ENCODE measurements at regions not wholly inside any gene's neighbourhood (a gene's known extent, or its start where the extent isn't known, plus 50 kb on each side); places are given as distances from the start of the nearest gene placed in this dataset.

DNA sequence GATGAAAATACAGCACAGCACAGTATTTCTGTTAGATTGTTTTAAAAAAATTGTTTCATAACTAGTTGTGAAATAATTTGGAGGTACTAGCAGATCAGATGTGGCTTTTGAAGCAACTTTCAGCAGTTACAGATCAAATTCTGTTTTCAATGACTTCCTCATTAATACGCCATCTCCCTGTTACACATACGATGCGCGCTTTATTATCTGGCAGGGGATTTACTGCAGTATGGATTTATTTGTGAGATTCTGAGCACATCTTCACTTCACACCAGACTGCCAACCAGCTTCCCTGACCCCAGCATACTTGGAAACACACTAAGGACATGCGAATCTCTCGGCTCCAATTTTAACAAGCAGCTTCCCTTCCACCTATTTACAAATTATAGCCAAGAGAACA is 235.5 kb upstream of the DIAPH2 start:
- no peak for TF ChIP-seq POLR2A (IDR thresholded peaks at IDR 0.05)
- TF ChIP-seq, protein P1, sequence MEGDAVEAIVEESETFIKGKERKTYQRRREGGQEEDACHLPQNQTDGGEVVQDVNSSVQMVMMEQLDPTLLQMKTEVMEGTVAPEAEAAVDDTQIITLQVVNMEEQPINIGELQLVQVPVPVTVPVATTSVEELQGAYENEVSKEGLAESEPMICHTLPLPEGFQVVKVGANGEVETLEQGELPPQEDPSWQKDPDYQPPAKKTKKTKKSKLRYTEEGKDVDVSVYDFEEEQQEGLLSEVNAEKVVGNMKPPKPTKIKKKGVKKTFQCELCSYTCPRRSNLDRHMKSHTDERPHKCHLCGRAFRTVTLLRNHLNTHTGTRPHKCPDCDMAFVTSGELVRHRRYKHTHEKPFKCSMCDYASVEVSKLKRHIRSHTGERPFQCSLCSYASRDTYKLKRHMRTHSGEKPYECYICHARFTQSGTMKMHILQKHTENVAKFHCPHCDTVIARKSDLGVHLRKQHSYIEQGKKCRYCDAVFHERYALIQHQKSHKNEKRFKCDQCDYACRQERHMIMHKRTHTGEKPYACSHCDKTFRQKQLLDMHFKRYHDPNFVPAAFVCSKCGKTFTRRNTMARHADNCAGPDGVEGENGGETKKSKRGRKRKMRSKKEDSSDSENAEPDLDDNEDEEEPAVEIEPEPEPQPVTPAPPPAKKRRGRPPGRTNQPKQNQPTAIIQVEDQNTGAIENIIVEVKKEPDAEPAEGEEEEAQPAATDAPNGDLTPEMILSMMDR (IDR thresholded peaks at IDR 0.05): no peak
- DNase-seq (no peak), ATAC-seq (no peak)
- H3K27me3 ChIP-seq: no peaks in the 10 kb centered on the region
- no peak overlapping the region for H3K27ac ChIP-seq
- no peaks in the 10 kb centered on the region for H3K9me3 ChIP-seq
- no peaks in the 10 kb centered on the region for H3K36me3 ChIP-seq
- H3K4me1 ChIP-seq: no peaks in the 10 kb centered on the region
- intact Hi-C loops (cut with DNase I): no loop called here
- 75 to 94% (median 83%) methylated on average over 6 of the region's 6 CpGs for WGBS, 4 donors
- H3K4me3 ChIP-seq: no peak overlapping the region

GRCh38 chrX:96449896-96450295 is 234.7 kb upstream of the DIAPH2 start:
- intact Hi-C loops (cut with DNase I): no loop called here
- no peak for TF ChIP-seq POLR2A (IDR thresholded peaks at IDR 0.05)
- TF ChIP-seq, protein P1 (IDR thresholded peaks at IDR 0.05): no peak
- DNase-seq (no peak), ATAC-seq (no peak)
- H3K4me1 ChIP-seq: no peaks in the 10 kb centered on the region
- no peaks in the 10 kb centered on the region for H3K27me3 ChIP-seq
- no peaks in the 10 kb centered on the region for H3K9me3 ChIP-seq
- no peak overlapping the region for H3K4me3 ChIP-seq
- H3K27ac ChIP-seq: no peak overlapping the region
- no peaks in the 10 kb centered on the region for H3K36me3 ChIP-seq

GRCh38 chrX:96453139-96453538 is 231.5 kb upstream of the DIAPH2 start:
- WGBS, 4 donors: 75 to 93% (median 91%) methylated on average over 3 of the region's 3 CpGs
- no peaks in the 10 kb centered on the region for H3K4me1 ChIP-seq

DNA sequence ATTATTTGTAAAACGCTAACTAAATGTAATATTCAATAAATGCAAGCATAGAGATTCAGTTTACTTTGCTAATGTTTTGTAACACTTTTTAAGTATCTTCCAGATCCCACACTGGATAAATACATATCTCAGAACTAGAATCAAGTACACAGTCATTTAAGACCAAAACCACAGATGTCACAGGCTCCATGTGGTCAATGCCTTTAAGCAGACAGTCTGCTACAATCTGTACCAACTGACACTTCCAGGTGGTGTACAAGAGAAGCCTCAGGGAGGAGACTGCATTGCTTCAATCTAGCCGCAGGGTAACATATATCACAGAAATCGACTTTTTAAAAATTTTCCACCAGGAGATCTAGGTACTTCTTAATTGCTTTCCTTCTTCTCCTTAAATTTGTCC is 229.6 kb upstream of the DIAPH2 start:
- intact Hi-C loops (cut with DNase I): no loop called here
- H3K4me3 ChIP-seq: no peak overlapping the region
- no peaks in the 10 kb centered on the region for H3K36me3 ChIP-seq
- H3K27ac ChIP-seq: no peak overlapping the region
- WGBS, 4 donors: 78 to 92% (median 85%) methylated on average over 3 of the region's 3 CpGs
- no peaks in the 10 kb centered on the region for H3K27me3 ChIP-seq
- H3K4me1 ChIP-seq: no peaks in the 10 kb centered on the region
- ATAC-seq: no peak
- no peak for TF ChIP-seq POLR2A (IDR thresholded peaks at IDR 0.05)
- TF ChIP-seq, protein P1 (IDR thresholded peaks at IDR 0.05): no peak
- no peaks in the 10 kb centered on the region for H3K9me3 ChIP-seq
- DNase-seq: no peak

More at GRCh38 chrX:96453139-96453538, 231.5 kb upstream of the DIAPH2 start:
- ATAC-seq: no peak
- Histone ChIP-seq H3K36me3 (no peaks in the 10 kb centered on the region), H3K27ac (no peak overlapping the region), H3K4me3 (no peak overlapping the region), H3K9me3 (no peaks in the 10 kb centered on the region), H3K27me3 (no peaks in the 10 kb centered on the region)
- intact Hi-C loops (cut with DNase I): no loop called here
- TF ChIP-seq, protein P1 (IDR thresholded peaks at IDR 0.05): no peak
- no peak for TF ChIP-seq POLR2A (IDR thresholded peaks at IDR 0.05)
- no peak for DNase-seq

Data from heart left ventricle (tissue), 16 donors.